ENCODE measurements at regions not wholly inside any gene's neighbourhood (a gene's known extent, or its start where the extent isn't known, plus 50 kb on each side); places are given as distances from the start of the nearest gene placed in this dataset.
"Not testable (repeated sequence)": the region's sequence is repeated elsewhere in the genome, so short reads cannot be mapped to it uniquely, and the experiment has no call there.

- H2BK12ac ChIP-seq (ENCODE audit: low read length) = no peak overlapping the region
- H3K23ac ChIP-seq (ENCODE audit: low read depth, low read length, poor library complexity) = no peak overlapping the region
- no peak overlapping the region for H2BK5ac ChIP-seq (ENCODE audit: low read length)
- no peaks in the 10 kb centered on the region for H3K79me1 ChIP-seq (ENCODE audit: low read depth, low read length)
- no peaks in the 10 kb centered on the region for H3K27me3 ChIP-seq (ENCODE audit: control insufficient read depth in 3 of 3, insufficient read depth in 3 of 3, low read depth in 1 of 3, low read length in 3 of 3)
- H3K9ac ChIP-seq (ENCODE audit: low read depth, low read length, poor library complexity) = no peak overlapping the region
- H3K4ac ChIP-seq (ENCODE audit: low read length) = no peak overlapping the region
- no peak overlapping the region for H3K18ac ChIP-seq (ENCODE audit: low read length)
- H3K36me3 ChIP-seq (replicated peaks in 1 of 2; ENCODE audit: control insufficient read depth in 2 of 2, insufficient read depth in 2 of 2, low read length in 2 of 2) = no peaks in the 10 kb centered on the region
- no peak overlapping the region for H3K4me3 ChIP-seq (ENCODE audit: low read length in 2 of 2)
- WGBS, 2 donors (ENCODE audit: extremely low coverage in 2 of 2, insufficient read length in 2 of 2, insufficient replicate concordance in 1 of 2) = no CpG with 5 or more reads among the region's 4 CpGs
- no peaks in the 10 kb centered on the region for H3K9me3 ChIP-seq (replicated peaks in 1 of 2; ENCODE audit: control insufficient read depth in 2 of 2, insufficient read depth in 1 of 2, low read depth in 1 of 2, low read length in 2 of 2)
- no peak overlapping the region for H4K91ac ChIP-seq (ENCODE audit: low read depth, low read length, poor library complexity)
- no peak overlapping the region for H3K14ac ChIP-seq (ENCODE audit: low read length)
- no peak overlapping the region for H2BK120ac ChIP-seq (ENCODE audit: low read depth, low read length)
- no peak overlapping the region for H3K27ac ChIP-seq (replicated peaks; ENCODE audit: low read length)
- no peaks in the 10 kb centered on the region for H3K4me1 ChIP-seq (ENCODE audit: control insufficient read depth in 2 of 2, insufficient read depth in 1 of 2, low read depth in 1 of 2, low read length in 2 of 2)
- H2AK5ac ChIP-seq (ENCODE audit: low read depth, low read length) = no peak overlapping the region
- no peak overlapping the region for H4K8ac ChIP-seq (ENCODE audit: low read depth, low read length)
- DNase-seq (ENCODE audit: low spot score) = no peak
- no peak overlapping the region for H3K4me2 ChIP-seq (ENCODE audit: insufficient read depth, low read length, poor library complexity, severe bottlenecking)
- no peak overlapping the region for H2AFZ ChIP-seq (ENCODE audit: low read length)
- H2BK15ac ChIP-seq (ENCODE audit: low read length) = no peak overlapping the region
Measured at GRCh38 chr6:135555550-135555949, 58.0 kb upstream of the AHI1 start.

- Histone ChIP-seq H2AFZ (ENCODE audit: low read length) (no peak overlapping the region), H3K36me3 (replicated peaks in 1 of 2; ENCODE audit: control insufficient read depth in 2 of 2, insufficient read depth in 2 of 2, low read length in 2 of 2) (no peaks in the 10 kb centered on the region), H3K9me3 (replicated peaks in 1 of 2; ENCODE audit: control insufficient read depth in 2 of 2, insufficient read depth in 1 of 2, low read depth in 1 of 2, low read length in 2 of 2) (no peaks in the 10 kb centered on the region), H3K4ac (ENCODE audit: low read length) (no peak overlapping the region), H3K27ac (replicated peaks; ENCODE audit: low read length) (no peak overlapping the region), H2AK5ac (ENCODE audit: low read depth, low read length) (no peak overlapping the region), H4K8ac (ENCODE audit: low read depth, low read length) (no peak overlapping the region), H3K27me3 (ENCODE audit: control insufficient read depth in 3 of 3, insufficient read depth in 3 of 3, low read depth in 1 of 3, low read length in 3 of 3) (no peaks in the 10 kb centered on the region), H3K23ac (ENCODE audit: low read depth, low read length, poor library complexity) (no peak overlapping the region), H3K4me2 (ENCODE audit: insufficient read depth, low read length, poor library complexity, severe bottlenecking) (no peak overlapping the region), H3K9ac (ENCODE audit: low read depth, low read length, poor library complexity) (no peak overlapping the region), H2BK120ac (ENCODE audit: low read depth, low read length) (no peak overlapping the region), H3K79me1 (ENCODE audit: low read depth, low read length) (no peaks in the 10 kb centered on the region), H3K14ac (ENCODE audit: low read length) (no peak overlapping the region), H2BK15ac (ENCODE audit: low read length) (no peak overlapping the region), H2BK12ac (ENCODE audit: low read length) (no peak overlapping the region), H3K18ac (ENCODE audit: low read length) (no peak overlapping the region), H2BK5ac (ENCODE audit: low read length) (no peak overlapping the region), H3K4me1 (ENCODE audit: control insufficient read depth in 2 of 2, insufficient read depth in 1 of 2, low read depth in 1 of 2, low read length in 2 of 2) (no peaks in the 10 kb centered on the region), H4K91ac (ENCODE audit: low read depth, low read length, poor library complexity) (no peak overlapping the region), H3K4me3 (ENCODE audit: low read length in 2 of 2) (no peak overlapping the region)
- DNase-seq (ENCODE audit: low spot score) = no peak
- WGBS, 2 donors (ENCODE audit: extremely low coverage in 2 of 2, insufficient read length in 2 of 2, insufficient replicate concordance in 1 of 2) = no CpG with 5 or more reads among the region's 2 CpGs
Measured at GRCh38 chr6:135557582-135557981, 60.0 kb upstream of the AHI1 start.

- no CpG with 5 or more reads among the region's 1 CpG for WGBS, 2 donors (ENCODE audit: extremely low coverage in 2 of 2, insufficient read length in 2 of 2, insufficient replicate concordance in 1 of 2)
- not testable (repeated sequence) for H3K18ac ChIP-seq (ENCODE audit: low read length)
Measured at GRCh38 chr6:135565605-135566004, 68.1 kb upstream of the AHI1 start.

GRCh38 chr6:135566311-135567068 is 69.0 kb upstream of the AHI1 start:
- Histone ChIP-seq H3K18ac (ENCODE audit: low read length) (no peak overlapping the region), H3K9ac (ENCODE audit: low read depth, low read length, poor library complexity) (no peak overlapping the region), H3K23ac (ENCODE audit: low read depth, low read length, poor library complexity) (no peak overlapping the region), H3K27ac (replicated peaks; ENCODE audit: low read length) (no peak overlapping the region), H4K91ac (ENCODE audit: low read depth, low read length, poor library complexity) (no peak overlapping the region), H3K4me3 (ENCODE audit: low read length in 2 of 2) (no peak overlapping the region), H3K14ac (ENCODE audit: low read length) (no peak overlapping the region), H3K4me2 (ENCODE audit: insufficient read depth, low read length, poor library complexity, severe bottlenecking) (no peak overlapping the region), H2BK120ac (ENCODE audit: low read depth, low read length) (no peak overlapping the region), H2BK12ac (ENCODE audit: low read length) (no peak overlapping the region), H2BK5ac (ENCODE audit: low read length) (no peak overlapping the region), H2AFZ (ENCODE audit: low read length) (no peak overlapping the region), H3K36me3 (replicated peaks in 1 of 2; ENCODE audit: control insufficient read depth in 2 of 2, insufficient read depth in 2 of 2, low read length in 2 of 2) (no peaks in the 10 kb centered on the region), H3K27me3 (ENCODE audit: control insufficient read depth in 3 of 3, insufficient read depth in 3 of 3, low read depth in 1 of 3, low read length in 3 of 3) (no peaks in the 10 kb centered on the region), H2BK15ac (ENCODE audit: low read length) (no peak overlapping the region), H3K4me1 (ENCODE audit: control insufficient read depth in 2 of 2, insufficient read depth in 1 of 2, low read depth in 1 of 2, low read length in 2 of 2) (no peaks in the 10 kb centered on the region), H3K79me1 (ENCODE audit: low read depth, low read length) (no peaks in the 10 kb centered on the region), H4K8ac (ENCODE audit: low read depth, low read length) (no peak overlapping the region), H2AK5ac (ENCODE audit: low read depth, low read length) (no peak overlapping the region), H3K9me3 (replicated peaks in 1 of 2; ENCODE audit: control insufficient read depth in 2 of 2, insufficient read depth in 1 of 2, low read depth in 1 of 2, low read length in 2 of 2) (no peaks in the 10 kb centered on the region), H3K4ac (ENCODE audit: low read length) (no peak overlapping the region)
- no CpG with 5 or more reads among the region's 7 CpGs for WGBS, 2 donors (ENCODE audit: extremely low coverage in 2 of 2, insufficient read length in 2 of 2, insufficient replicate concordance in 1 of 2)
- no peak for DNase-seq (ENCODE audit: low spot score)

More at GRCh38 chr6:135565605-135566004, 68.1 kb upstream of the AHI1 start:
- H3K4me1 ChIP-seq (ENCODE audit: control insufficient read depth in 2 of 2, insufficient read depth in 1 of 2, low read depth in 1 of 2, low read length in 2 of 2); H2BK15ac ChIP-seq (ENCODE audit: low read length); H2BK5ac ChIP-seq (ENCODE audit: low read length); H2AK5ac ChIP-seq (ENCODE audit: low read depth, low read length); H3K14ac ChIP-seq (ENCODE audit: low read length); H3K4me3 ChIP-seq (ENCODE audit: low read length in 2 of 2); H3K36me3 ChIP-seq (replicated peaks in 1 of 2; ENCODE audit: control insufficient read depth in 2 of 2, insufficient read depth in 2 of 2, low read length in 2 of 2); H3K4ac ChIP-seq (ENCODE audit: low read length); H3K27me3 ChIP-seq (ENCODE audit: control insufficient read depth in 3 of 3, insufficient read depth in 3 of 3, low read depth in 1 of 3, low read length in 3 of 3); H3K79me1 ChIP-seq (ENCODE audit: low read depth, low read length); DNase-seq (ENCODE audit: low spot score); H3K9ac ChIP-seq (ENCODE audit: low read depth, low read length, poor library complexity); H2AFZ ChIP-seq (ENCODE audit: low read length); H3K27ac ChIP-seq (replicated peaks; ENCODE audit: low read length); H3K23ac ChIP-seq (ENCODE audit: low read depth, low read length, poor library complexity); H3K9me3 ChIP-seq (replicated peaks in 1 of 2; ENCODE audit: control insufficient read depth in 2 of 2, insufficient read depth in 1 of 2, low read depth in 1 of 2, low read length in 2 of 2); H2BK120ac ChIP-seq (ENCODE audit: low read depth, low read length); H4K8ac ChIP-seq (ENCODE audit: low read depth, low read length); H3K4me2 ChIP-seq (ENCODE audit: insufficient read depth, low read length, poor library complexity, severe bottlenecking); H2BK12ac ChIP-seq (ENCODE audit: low read length); H4K91ac ChIP-seq (ENCODE audit: low read depth, low read length, poor library complexity): not testable (repeated sequence)
